C4-2B (cell line): ENCODE measurements at regions not wholly inside any gene's neighbourhood (a gene's known extent, or its start where the extent isn't known, plus 50 kb on each side); places are given as distances from the start of the nearest gene placed in this dataset.

ENCODE experiments used
- CTCF ChIP-seq: fragments of 450-650 bp; conservative IDR thresholded peaks from 2 replicates; pipeline ENCODE4 v1.5.1; 2017; ENCODE audit warnings: mild to moderate bottlenecking
- ZFX ChIP-seq: fragments of 450-650 bp; IDR thresholded peaks from 2 replicates; pipeline ENCODE4 v1.6.1; 2017

- TF ChIP-seq CTCF (no peak), ZFX (no peak)
These were observed 969.4 kb downstream of the PLOD2 start for GRCh38 chr3:145191543-145191942.
